NCI-H345 treated with DMSO at 0.1 percent for 48 hours (cell line): ENCODE measurements at regions not wholly inside any gene's neighbourhood (a gene's known extent, or its start where the extent isn't known, plus 50 kb on each side); places are given as distances from the start of the nearest gene placed in this dataset.
"Not testable (repeated sequence)": the region's sequence is repeated elsewhere in the genome, so short reads cannot be mapped to it uniquely, and the experiment has no call there.

Experiments
- DNase-seq: peaks from one replicate; lab custom pipeline; 2025; ENCODE audit not compliant: unreplicated experiment; lab: John Stamatoyannopoulos, UW

DNA sequence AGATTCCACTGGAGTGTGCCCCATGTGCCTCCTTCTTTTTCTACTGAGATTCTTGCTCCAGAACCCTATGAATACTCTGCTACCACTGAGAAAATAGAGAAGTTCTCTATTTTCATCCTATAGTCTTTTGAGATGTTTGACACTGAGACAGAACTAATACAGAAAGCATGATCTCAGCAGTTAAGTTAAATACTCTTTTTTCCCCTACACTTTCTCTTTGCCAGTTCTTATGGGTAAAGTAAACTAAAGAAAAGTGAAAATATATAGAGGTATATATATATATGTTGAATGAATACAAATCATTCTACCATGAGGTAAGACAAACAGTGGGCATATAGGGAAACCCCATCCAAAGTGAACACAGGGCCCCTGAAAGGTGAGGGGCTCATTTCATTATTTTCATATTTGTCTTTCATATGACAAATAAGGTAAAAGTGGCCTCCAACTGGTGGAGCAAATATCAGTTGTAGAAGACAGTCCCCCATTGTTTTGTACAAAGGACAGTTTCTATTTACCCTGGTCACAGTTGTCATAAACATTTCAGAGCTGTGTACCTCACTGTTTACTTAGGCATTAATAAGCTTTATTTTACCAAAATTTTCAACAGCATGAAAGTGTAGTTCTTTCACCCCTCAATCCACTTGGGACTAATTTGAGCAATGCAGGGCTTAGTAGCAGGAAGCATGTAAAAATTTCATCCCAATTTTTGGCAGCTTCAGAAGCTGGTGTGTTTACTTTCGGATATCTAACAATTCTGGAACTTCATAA is 188.3 kb upstream of the MARCKS start:
- DNase-seq = no peak

DNA sequence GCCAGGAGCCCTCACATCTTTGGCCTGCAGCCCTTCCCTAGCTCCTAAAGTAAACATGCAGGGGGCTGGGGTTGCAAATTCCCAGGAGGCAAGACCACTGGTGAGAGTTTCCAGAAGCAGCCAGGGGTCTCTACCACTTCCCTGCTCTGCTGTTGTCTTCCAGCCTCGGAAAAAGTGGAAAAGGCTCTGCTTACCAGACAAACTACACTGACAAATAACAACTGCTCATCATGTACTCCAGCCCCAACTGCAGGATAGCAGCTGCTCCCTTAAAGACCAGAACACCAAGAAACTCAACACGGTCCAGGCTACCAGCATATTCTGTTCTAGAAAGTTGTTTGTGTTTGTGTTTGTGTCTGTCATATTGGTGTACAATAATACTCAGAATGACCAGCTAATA is 187.5 kb upstream of the MARCKS start:
- no peak for DNase-seq

DNA sequence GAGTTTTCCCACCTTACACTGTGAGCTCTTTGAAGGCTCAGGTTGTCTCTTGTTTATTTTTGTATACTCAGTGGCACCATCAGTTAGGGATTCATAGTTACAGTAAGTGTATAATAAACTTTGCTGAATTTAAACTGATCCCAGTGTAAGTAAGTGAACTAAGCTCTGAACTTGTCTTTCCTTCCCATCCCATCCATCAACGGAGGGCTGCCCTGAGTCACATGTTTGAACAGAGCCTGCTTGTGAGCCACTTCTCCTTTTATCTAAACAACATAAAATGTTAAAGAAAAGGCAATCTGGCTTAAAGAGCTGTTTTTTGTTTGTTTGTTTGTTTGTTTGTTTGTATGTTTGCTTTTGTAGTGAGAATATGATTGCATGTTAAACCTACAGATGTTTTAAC is 185.7 kb upstream of the MARCKS start:
- DNase-seq = no peak

DNA sequence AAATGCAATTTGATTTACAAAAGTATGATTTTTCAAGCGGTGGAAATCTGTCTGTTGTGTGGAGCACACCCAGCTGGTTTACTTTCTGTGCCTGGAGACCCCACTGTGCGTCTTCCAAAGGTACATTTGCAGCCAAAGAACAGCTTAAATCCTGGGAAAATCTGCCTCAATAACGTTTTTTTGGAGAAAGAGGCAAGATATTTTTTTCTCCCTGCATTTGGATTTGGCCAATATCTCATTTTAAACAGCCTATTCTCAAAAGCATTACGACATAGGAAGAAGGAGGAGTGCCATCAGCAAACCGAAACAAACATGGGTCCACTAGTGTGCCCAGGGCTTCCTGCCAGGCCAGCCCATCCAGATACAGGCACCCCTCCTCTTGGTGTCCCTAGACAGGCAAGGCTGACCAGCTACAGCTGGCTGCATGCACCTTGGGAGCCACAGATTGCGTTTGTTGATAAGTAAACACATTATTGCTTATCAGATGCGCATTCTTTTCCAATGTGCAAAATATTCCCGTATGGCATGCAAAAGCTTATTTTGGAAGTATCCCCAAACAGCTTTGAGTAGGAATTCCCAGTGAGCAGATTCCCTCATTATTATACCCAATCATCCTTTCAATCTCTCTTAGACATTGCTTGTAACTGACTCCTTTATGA is 184.5 kb upstream of the MARCKS start:
- DNase-seq = no peak

DNA sequence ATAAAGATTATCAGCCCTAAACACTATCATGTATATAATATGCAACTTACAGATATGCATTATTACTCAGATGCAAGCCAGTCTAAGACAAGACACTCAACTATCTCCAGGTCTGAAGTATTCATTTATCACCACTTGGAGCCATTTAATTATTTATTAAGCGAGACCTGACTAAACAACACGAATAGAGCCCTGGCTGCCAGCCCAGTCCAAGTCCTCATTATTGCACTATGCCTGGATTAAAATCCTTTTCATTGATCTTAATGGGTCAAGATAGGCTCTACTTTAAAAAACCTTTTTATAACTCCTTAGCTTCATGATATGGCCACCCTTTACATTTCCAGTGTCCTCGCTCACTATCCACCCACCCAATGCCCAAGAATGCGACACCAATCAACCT is 183.1 kb upstream of the MARCKS start:
- DNase-seq = no peak

DNA sequence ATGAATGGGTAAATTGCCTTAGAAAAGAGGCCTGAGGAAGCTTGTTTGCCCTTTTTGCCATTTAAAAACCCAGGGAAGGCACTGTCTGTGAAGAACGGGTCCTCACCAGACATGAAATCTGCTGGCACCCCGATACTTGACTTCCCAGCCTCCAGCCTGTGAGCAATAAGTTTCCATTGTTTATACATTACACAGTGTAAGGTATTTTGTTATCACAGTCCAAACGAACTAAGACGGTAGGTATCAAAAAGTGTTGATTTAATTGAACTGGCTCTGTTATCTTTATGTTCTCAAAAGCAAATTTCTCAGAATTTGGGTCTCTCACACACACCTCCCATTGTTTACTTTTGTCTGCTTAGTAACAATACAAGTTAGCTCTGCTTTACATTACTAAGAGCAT is 181.1 kb upstream of the MARCKS start:
- no peak for DNase-seq

DNA sequence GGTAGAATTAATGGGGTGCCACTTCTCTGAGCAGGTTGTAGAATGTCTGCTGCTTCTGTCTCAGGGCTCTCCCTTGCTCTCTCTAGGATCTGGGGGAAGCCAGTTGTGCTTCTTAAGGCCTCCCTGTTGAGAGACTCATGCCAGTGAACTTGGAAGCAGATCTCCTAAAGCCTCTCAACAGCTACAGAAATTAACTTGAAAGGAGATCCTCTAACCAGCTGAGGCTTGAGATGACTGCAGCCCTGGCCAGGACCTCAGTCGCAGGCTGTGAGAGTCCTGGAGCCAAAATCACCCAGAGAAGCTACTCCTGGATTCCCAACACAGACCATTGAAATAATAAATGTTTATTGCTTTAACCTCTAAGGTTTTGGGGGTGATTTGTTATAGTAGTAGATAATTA is 180.2 kb upstream of the MARCKS start:
- DNase-seq = no peak

DNA sequence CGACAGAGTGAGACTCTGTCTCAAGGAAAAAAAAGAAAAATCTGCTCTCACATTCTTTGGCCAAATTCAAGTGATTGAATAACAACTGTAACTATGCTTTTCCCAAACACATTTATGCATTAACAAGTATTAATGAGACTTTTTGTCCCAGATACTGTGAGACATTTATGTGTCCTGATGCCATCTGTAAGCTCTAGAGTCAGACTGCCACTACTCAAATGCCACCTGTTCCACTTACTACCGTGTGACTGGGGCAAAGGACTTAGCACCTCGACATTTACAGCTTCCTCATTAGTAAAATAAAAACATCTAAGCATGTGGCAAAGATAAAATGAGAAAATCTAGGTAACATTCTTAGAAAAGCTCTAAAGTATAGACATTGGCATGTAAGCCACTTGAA is 178.1 kb upstream of the MARCKS start:
- no peak for DNase-seq

DNA sequence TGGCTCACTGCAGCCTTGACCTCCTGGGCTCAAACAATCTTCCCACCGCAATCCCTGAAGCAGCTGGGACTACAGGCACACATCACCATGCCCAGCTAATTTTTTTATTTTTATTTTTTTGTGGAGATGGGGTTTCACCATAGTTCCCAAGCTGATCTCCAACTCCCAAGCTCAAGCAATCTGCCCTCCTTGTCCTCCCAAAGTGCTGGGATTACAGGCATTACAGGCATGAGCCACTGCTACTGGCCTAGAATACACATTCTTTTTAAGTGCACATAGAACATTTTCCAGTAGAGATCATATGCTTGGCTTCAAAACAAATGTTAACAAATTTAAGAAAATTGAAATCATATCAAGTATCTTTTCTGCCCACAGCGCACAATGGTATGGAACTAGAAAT is 176.8 kb upstream of the MARCKS start:
- DNase-seq = no peak

DNA sequence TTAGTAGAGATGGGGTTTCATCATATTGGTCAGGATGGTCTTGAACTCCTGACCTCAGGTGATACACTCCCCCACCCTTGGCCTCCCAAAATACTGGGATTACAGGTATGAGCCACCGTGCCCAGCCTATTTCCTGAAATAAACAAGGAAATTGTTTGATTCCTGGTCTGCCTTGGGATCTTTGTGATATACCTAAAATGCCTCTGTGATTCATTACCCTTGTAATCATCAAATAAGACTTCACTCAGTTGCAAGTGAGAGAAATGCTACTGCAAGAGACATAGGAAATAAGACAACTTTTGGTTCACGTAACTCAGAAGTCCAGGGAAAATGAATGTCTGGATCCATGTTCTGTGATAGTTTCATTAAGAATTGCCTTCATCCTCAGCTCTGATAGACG is 173.2 kb upstream of the MARCKS start:
- DNase-seq = no peak

DNA sequence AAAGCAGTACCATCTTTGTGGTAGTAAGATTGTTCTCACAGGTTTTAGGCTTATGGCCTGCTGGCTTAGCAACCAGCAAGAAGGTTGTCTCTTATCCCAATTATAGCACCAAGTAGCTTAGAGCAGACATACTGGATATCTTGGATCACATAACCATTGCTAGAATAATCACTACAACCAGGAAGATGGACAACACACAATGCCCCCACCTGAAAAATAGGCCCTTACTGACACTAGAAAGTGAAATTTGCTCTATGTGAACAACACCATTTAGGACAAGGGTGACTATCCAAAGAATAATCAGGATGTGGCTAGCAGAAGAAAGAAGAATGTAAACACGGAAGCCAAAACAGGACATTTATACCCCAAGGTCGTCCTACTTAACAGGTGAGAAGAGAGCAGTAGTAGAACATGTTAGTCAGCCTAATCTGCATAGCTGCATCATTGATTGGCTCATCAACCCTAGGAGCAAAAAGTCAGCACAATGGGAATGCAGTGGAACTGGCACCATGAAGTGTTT is 172.7 kb upstream of the MARCKS start:
- no peak for DNase-seq

DNA sequence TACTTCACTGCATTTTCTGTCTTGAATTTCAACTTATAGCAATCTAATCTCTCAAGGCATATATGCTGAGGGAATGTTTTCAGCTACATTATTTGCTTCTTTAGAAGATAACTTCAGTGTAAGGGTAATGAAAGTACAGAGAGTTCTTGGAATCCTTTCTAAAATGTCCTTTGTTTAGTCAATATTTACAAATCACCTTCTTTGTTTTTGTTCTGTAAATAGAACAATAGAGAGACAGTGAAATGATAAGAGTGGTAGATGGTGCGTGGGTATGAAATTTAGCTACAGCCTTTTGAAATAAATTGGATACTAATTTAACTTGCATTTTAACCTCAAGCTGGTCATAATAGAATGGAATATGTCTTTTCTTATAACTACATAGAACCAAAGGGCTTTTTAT is 171.1 kb upstream of the MARCKS start:
- DNase-seq = no peak

DNA sequence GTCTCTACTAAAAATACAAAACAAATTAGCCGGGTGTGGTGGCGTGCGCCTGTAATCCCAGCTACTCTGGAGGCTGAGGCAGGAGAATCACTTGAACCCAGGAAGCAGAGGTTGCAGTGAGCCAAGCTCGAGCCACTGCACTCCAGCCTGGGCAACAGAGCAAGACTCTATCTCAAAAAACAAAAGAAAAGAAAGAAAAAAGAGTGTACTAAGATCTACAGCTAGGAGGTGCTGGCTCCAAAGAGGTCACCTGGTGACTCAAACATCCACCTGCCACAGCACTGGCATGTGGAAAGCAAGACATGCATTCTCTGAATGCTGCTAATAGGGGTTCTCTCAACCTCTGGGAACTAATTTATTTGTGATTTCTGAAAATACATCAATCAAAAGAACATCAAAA is 167.5 kb upstream of the MARCKS start:
- DNase-seq = not testable (repeated sequence)

DNA sequence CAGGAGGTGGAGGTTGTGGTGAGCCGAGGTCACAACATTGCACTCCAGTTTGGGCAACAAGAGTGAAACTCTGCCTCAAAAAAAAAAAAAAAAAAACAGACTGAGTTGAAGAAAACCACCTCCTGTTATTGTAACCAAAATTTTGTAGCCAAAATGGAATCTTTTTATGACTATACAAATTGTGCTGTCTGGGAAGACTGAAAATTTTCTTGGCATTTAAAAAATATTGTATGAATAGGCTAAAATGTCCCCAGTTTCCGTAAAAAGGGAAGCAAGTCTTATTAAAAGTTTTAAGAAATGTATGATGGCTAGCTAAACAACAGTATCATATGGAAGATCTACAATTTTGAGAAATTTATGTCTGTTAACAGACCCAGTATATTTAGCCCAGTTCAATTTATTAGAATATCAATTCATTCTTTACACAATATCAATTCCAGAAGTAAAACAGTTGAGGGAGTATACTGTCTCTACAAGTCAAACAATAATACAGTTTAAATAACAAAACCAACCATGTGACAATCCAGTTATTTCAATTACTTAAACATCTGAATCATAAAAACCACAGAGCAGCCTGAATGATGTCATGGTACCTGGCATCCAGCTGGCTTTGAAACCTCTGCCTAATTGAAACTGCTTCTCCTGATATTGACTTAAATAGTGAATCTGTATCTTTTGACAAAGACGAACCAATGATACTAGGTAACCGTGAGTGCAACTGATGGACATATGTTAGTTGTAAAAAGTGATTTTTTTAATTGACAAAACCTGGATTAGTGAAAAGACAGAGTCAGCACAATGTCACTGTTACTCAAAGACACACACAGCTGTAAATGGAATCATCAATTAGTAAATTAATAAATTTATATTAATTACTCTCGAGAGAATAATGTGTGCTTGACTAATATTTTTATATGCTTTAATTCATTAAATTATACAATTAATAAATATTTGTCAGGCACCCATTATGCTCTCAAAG is 166.6 kb upstream of the MARCKS start:
- DNase-seq = no peak

DNA sequence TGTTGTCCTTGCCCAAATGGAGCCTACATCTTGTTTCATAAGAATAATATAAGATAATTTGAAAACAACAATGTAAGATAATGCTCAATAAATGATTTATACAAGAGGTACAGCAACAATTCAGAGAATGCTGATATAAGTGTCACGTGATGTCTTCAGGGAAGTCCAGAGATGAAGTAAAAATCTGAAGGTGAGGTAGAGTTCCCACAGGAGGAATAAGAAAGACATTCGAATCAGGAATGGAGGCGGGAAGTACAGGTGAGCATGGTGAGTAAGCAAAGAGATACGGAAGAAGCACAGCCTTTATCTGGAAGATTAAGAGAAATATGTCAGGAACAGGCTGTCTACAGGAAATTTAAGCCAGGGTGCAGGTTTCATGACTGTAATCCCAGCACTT is 165.9 kb upstream of the MARCKS start:
- no peak for DNase-seq

DNA sequence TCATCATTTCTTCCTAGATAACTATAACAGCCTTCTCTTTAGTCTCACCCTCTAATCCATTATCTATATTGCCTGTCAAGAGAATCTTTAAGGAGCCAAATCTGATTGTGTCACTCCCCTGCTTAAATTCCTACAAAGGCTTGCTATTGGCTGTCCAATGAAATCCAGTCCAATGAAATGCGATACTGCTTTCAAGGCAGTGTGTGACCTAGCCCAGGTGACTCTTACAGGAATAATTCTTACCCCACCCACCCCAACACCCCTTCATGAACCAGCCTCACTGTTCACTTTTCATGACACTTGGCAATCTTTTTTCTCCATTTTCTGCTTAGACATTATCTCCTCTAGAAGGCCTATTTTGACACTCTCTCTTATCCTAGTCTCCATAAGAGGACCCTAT is 163.3 kb upstream of the MARCKS start:
- DNase-seq = no peak

DNA sequence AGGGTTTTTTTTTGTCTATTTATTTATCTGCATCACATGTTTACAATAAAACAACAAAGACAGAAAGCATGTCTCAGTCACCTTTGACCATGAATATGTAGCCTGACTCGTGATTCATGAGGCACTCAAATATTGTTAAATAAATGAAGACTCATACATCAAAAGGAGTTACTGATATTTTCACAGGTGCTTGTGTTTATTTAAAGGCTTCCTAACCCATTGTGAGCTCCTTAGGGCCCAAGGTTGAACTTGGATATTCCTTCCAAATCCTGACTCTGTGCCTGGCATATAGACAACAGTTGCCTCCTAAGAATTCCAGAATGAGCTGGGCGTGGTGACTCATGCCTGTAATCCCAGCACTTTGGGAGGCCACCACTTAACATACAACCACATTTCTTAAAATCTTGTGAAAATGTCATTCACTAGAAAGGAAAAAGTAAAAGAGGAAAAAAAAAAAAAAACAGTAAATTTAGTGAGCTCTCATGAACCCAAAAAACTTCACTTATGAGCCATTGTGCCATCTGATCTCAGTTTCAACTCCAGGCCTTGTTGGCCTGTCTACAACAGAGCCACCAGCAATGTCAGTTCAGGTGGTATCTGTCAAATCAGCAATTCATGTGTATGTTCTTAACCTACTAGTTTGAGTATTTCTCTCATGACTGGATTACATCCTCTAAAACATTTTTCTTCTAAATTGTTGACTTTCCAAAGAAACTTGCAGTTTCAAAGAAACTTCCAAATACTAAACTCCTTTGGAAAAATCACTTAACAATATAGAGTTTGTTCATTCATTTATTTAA is 162.7 kb upstream of the MARCKS start:
- no peak for DNase-seq

DNA sequence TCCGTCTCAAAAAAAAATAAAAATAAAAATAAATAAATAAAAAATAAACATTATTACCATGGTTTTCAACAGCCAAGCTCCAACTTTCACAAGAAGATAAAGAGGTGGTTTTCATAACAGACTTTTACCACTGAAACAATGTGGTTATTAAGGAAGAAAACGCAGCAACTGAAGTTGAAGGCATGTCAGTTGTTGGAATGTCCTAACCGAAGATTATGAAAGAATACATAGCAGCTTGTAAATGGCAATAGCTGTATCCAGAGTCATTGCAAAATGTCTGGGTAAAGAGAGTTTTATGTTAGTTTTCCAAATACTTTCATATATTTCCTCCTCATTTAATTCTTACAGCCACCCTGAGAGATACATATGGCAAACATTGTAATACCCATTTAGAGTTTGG is 161.6 kb upstream of the MARCKS start:
- DNase-seq = no peak

DNA sequence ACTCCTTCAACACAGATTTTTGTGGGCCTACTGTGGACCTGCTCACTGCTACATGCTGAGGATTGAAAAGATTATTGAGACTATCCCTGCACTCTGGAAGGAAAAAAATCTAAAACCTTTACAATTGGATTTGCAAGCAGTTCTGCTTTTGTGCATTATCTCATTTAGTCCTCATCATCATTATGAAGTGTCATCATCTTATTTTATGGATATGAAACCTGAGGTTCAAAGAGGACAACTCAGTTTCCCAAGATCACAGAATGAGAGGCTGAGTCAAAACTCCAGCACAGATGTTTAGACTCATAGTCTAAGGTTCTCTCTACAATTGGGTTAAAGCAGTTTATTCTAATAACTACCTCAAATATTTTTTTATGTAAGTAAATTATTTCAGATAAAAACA is 160.2 kb upstream of the MARCKS start:
- no peak for DNase-seq

DNA sequence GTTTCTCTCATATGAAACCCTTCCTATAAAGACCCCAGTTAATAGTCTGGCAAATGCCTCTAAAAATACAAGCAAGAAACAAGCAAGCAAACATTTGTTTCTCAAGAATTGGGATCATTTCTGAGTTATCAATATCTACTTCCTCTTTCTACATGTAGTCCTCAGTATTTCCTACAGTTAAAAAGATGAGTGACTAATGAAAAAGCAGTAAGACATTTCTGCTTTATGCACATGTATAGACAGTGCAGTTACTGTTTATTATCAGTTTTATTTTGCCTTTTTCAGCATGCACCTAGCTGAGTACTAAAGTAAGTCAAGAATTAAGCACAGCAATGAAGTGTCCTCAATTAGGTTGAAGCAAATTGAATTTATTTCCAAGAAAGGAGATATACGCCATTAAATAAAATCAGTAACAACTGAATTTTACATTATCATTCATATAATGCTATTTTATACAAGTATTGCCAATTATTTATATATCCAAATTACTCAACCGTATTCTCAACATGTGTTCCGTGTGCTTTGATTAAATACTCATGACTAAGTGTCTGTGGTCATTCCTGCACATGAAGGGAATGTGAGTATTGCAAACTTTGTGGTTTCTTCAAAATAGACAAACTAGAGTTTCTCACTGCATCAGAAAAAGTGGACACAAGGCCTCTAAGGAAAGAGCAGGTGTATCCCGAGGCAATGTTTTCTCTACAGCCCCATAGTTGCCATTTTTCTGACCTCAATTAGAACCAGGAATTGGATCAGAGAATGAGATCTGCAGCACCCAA is 159.3 kb upstream of the MARCKS start:
- no peak for DNase-seq
